Astrocyte (in vitro differentiated cells and primary cell): ENCODE measurements at regions not wholly inside any gene's neighbourhood (a gene's known extent, or its start where the extent isn't known, plus 50 kb on each side); places are given as distances from the start of the nearest gene placed in this dataset.

ENCODE experiments used
- DNase-seq: peaks from one replicate; pipeline ENCODE4 v3.0.0-alpha.2; 2010; ENCODE audit warnings: low read depth
- FAIRE-seq: peaks from 2 replicates; lab custom pipeline; 2011; peaks lifted over from hg19 to GRCh38; lab: Jason Lieb, UNC
- H2AFZ ChIP-seq: 2 replicates; pipeline ENCODE4 v1.6.0; 2012; ENCODE audit warnings: low read depth, low read length, inconsistent platforms
- H3K27ac ChIP-seq: 2 replicates; pipeline ENCODE4 v1.5.1; 2011; ENCODE audit warnings: low read depth, low read length, inconsistent platforms
- H3K27me3 ChIP-seq: 2 replicates; pipeline ENCODE4 v1.6.0; 2011; ENCODE audit warnings: low read length, inconsistent platforms; ENCODE audit not compliant: insufficient read depth
- H3K36me3 ChIP-seq: 2 replicates; pipeline ENCODE4 v1.5.1; 2011; ENCODE audit warnings: low read length, inconsistent platforms; ENCODE audit not compliant: insufficient read depth
- H3K4me1 ChIP-seq: 2 replicates; pipeline ENCODE4 v1.5.1; 2011; ENCODE audit warnings: low read length, inconsistent platforms; ENCODE audit not compliant: insufficient read depth
- H3K4me2 ChIP-seq: 2 replicates; pipeline ENCODE4 v1.6.0; 2012; ENCODE audit warnings: low read length, inconsistent platforms
- H3K4me3 ChIP-seq: 2 replicates; pipeline ENCODE4 v1.5.1; 2011; ENCODE audit warnings: low read depth, mild to moderate bottlenecking, low read length, inconsistent platforms; ENCODE audit not compliant: insufficient read depth
- H3K79me2 ChIP-seq: 2 replicates; pipeline ENCODE4 v1.6.0; 2012; ENCODE audit warnings: mild to moderate bottlenecking, low read length, inconsistent platforms; ENCODE audit not compliant: insufficient read depth
- H3K9ac ChIP-seq: 2 replicates; pipeline ENCODE4 v1.6.0; 2012; ENCODE audit warnings: mild to moderate bottlenecking, low read length, inconsistent platforms
- H3K9me3 ChIP-seq: 2 replicates; pipeline ENCODE4 v1.5.1; 2012; ENCODE audit warnings: low read depth, mild to moderate bottlenecking, low read length, inconsistent platforms; ENCODE audit not compliant: insufficient read depth
- H4K20me1 ChIP-seq: 2 replicates; pipeline ENCODE4 v1.6.0; 2012; ENCODE audit warnings: low read length, inconsistent platforms; ENCODE audit not compliant: insufficient read depth
- H3K27ac Mint-ChIP-seq: one replicate; pipeline ENCODE4 v1.8.0; 2021; ENCODE audit warnings: mild to moderate bottlenecking, mixed read lengths; ENCODE audit not compliant: unreplicated experiment
- H3K27me3 Mint-ChIP-seq: one replicate; pipeline ENCODE4 v1.8.0; 2021; ENCODE audit warnings: low read depth, mixed read lengths; ENCODE audit not compliant: unreplicated experiment
- H3K36me3 Mint-ChIP-seq: one replicate; pipeline ENCODE4 v1.8.0; 2021; ENCODE audit warnings: low read depth, mixed read lengths; ENCODE audit not compliant: unreplicated experiment
- H3K4me1 Mint-ChIP-seq: one replicate; pipeline ENCODE4 v1.8.0; 2021; ENCODE audit warnings: low read depth, mixed read lengths; ENCODE audit not compliant: unreplicated experiment
- H3K4me3 Mint-ChIP-seq: one replicate; pipeline ENCODE4 v1.8.0; 2021; ENCODE audit warnings: mild to moderate bottlenecking, moderate library complexity, mixed read lengths; ENCODE audit not compliant: unreplicated experiment
- H3K9me3 Mint-ChIP-seq: one replicate; pipeline ENCODE4 v1.8.0; 2021; ENCODE audit warnings: mild to moderate bottlenecking, mixed read lengths; ENCODE audit not compliant: unreplicated experiment
- EZH2 ChIP-seq: IDR thresholded peaks from 2 replicates; pipeline ENCODE4 v1.6.1; 2012; ENCODE audit warnings: mild to moderate bottlenecking, low read length, inconsistent platforms; ENCODE audit not compliant: insufficient read depth
- TF ChIP-seq, protein P1 (sequence below): IDR thresholded peaks from 2 replicates; pipeline ENCODE4 v1.5.1; 2011; ENCODE audit warnings: low read depth, mild to moderate bottlenecking, inconsistent platforms, low read length, moderate library complexity; ENCODE audit not compliant: insufficient read depth

DNA sequence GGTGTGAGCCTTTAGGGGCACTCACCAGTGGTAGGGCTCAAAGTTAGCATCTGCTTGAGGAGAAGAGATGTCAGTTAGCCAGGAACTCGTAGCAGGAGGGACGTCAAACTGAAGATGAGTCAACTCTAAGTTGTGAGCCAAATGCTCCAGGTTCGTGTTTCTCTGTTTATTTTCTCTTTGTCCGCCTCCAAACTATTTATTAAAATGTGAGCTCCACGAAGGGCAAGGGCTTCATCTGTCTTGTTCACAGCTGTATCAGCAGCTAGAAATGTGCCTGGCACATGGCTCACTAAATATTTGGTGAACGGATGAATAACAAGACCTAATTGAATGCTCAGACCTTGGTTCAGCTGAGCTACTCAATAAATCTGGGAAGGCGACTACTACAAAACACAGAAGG lies 248.9 kb downstream of the BCOR start:
- Histone ChIP-seq H3K4me3 (no peak overlapping the region), H3K27ac (peak overlapping the region; percentile 50), H4K20me1 (no peaks in the 10 kb centered on the region), H3K4me2 (peak overlapping the region; percentile 19), H3K27me3 (no peaks in the 10 kb centered on the region), H3K9ac (no peak overlapping the region), H3K4me1 (no peaks in the 10 kb centered on the region), H3K9me3 (no peaks in the 10 kb centered on the region), H3K36me3 (no peaks in the 10 kb centered on the region), H2AFZ (no peak overlapping the region), H3K79me2 (no peaks in the 10 kb centered on the region)
- H3K27ac Mint-ChIP-seq: no peak overlapping the region
- peak; percentile 9 for FAIRE-seq
- peaks cover 6% of the 10 kb centered on the region for H3K27me3 Mint-ChIP-seq
- DNase-seq: peak; percentile 87
- H3K4me1 Mint-ChIP-seq: peaks cover 9% of the 10 kb centered on the region
- H3K9me3 Mint-ChIP-seq: no peaks in the 10 kb centered on the region
- no peaks in the 10 kb centered on the region for H3K36me3 Mint-ChIP-seq
- TF ChIP-seq, protein P1, sequence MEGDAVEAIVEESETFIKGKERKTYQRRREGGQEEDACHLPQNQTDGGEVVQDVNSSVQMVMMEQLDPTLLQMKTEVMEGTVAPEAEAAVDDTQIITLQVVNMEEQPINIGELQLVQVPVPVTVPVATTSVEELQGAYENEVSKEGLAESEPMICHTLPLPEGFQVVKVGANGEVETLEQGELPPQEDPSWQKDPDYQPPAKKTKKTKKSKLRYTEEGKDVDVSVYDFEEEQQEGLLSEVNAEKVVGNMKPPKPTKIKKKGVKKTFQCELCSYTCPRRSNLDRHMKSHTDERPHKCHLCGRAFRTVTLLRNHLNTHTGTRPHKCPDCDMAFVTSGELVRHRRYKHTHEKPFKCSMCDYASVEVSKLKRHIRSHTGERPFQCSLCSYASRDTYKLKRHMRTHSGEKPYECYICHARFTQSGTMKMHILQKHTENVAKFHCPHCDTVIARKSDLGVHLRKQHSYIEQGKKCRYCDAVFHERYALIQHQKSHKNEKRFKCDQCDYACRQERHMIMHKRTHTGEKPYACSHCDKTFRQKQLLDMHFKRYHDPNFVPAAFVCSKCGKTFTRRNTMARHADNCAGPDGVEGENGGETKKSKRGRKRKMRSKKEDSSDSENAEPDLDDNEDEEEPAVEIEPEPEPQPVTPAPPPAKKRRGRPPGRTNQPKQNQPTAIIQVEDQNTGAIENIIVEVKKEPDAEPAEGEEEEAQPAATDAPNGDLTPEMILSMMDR: no peak
- TF ChIP-seq EZH2: no peak
- H3K4me3 Mint-ChIP-seq: no peak overlapping the region

DNA sequence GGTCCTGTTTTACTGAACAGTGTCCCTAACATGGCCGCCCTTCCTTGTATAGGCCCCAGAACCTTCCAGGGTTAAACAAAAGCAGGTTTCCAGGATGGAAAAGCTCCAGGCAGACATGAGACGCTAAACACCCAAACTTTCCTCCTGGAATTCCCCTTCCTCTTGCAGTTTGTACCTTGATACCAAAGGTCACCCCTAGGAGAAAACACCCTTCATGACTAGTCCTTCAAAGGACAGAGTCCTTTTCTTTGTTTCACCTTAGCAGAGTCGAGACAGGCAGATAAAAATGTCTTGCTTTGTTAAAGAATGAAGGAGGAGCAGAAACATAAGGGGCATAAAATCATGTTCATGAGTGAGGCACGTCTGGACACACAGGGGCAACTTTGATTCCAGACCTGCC lies 247.5 kb downstream of the BCOR start:
- Mint-ChIP-seq H3K9me3 (no peaks in the 10 kb centered on the region), H3K27ac (no peak overlapping the region), H3K27me3 (no peaks in the 10 kb centered on the region), H3K4me1 (peaks cover 15% of the 10 kb centered on the region), H3K4me3 (no peak overlapping the region), H3K36me3 (no peaks in the 10 kb centered on the region)
- Histone ChIP-seq H3K27ac (no peak overlapping the region), H3K79me2 (no peaks in the 10 kb centered on the region), H3K9ac (no peak overlapping the region), H3K27me3 (no peaks in the 10 kb centered on the region), H3K4me3 (no peak overlapping the region), H2AFZ (no peak overlapping the region), H3K36me3 (no peaks in the 10 kb centered on the region), H3K4me2 (no peak overlapping the region), H4K20me1 (no peaks in the 10 kb centered on the region), H3K9me3 (no peaks in the 10 kb centered on the region), H3K4me1 (peaks cover 1% of the 10 kb centered on the region)
- TF ChIP-seq EZH2: no peak
- TF ChIP-seq, protein P1: no peak
- DNase-seq (no peak), FAIRE-seq (peak; percentile 72)

DNA sequence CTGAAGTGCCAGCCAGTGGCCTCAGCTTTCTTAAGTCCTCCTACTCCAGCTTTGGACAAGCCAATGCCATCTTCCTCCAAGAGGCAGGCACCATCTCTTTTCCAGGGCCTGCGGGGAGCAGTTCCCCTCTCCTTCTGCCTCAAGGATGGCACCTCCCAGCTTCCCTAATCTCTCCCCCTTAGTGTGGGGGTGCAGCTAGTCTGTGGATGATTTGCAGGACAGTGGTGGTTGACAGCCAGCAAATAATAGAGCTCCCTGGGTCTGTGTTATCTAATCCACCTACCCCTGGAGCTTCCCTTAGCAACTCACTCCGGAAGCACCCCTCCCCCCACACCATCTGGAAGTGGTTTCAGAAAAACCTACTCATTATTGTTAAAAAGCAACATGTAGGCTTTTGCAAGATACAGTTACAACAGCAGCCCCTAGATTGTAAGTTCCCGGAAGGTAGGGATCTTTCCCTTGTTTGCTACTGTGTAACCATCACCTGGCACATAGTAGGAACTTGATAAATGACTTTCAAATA lies 247.1 kb downstream of the BCOR start:
- no peaks in the 10 kb centered on the region for H3K36me3 ChIP-seq
- peak overlapping the region; percentile 36 for H3K4me2 ChIP-seq
- no peak overlapping the region for H3K27ac ChIP-seq
- peaks cover 6% of the 10 kb centered on the region for H3K4me1 ChIP-seq
- H4K20me1 ChIP-seq: no peaks in the 10 kb centered on the region
- no peak overlapping the region for H2AFZ ChIP-seq
- H3K79me2 ChIP-seq: no peaks in the 10 kb centered on the region
- Mint-ChIP-seq H3K36me3 (no peaks in the 10 kb centered on the region), H3K4me1 (peaks cover 15% of the 10 kb centered on the region), H3K9me3 (no peaks in the 10 kb centered on the region), H3K27me3 (no peaks in the 10 kb centered on the region), H3K27ac (no peak overlapping the region), H3K4me3 (no peak overlapping the region)
- TF ChIP-seq EZH2: no peak
- TF ChIP-seq, protein P1: no peak
- H3K9me3 ChIP-seq: no peaks in the 10 kb centered on the region
- H3K4me3 ChIP-seq: no peak overlapping the region
- peak; percentile 31 for DNase-seq
- no peaks in the 10 kb centered on the region for H3K27me3 ChIP-seq
- no peak overlapping the region for H3K9ac ChIP-seq
- FAIRE-seq: no peak
